B cell (primary cell): ENCODE measurements at regions not wholly inside any gene's neighbourhood (a gene's known extent, or its start where the extent isn't known, plus 50 kb on each side); places are given as distances from the start of the nearest gene placed in this dataset.

ENCODE experiments used
- EZH2 ChIP-seq: IDR thresholded peaks from 2 replicates; pipeline ENCODE4 v1.6.1; 2012; ENCODE audit warnings: borderline replicate concordance, low read depth, mild to moderate bottlenecking, moderate library complexity, low read length; ENCODE audit not compliant: insufficient read depth, poor library complexity, severe bottlenecking
- TF ChIP-seq, protein P1 (sequence below): fragments of 200-600 bp; IDR thresholded peaks from one replicate; pipeline ENCODE4 v1.8.0; 2022; ENCODE audit warnings: antibody characterized with exemption, mild to moderate bottlenecking

DNA sequence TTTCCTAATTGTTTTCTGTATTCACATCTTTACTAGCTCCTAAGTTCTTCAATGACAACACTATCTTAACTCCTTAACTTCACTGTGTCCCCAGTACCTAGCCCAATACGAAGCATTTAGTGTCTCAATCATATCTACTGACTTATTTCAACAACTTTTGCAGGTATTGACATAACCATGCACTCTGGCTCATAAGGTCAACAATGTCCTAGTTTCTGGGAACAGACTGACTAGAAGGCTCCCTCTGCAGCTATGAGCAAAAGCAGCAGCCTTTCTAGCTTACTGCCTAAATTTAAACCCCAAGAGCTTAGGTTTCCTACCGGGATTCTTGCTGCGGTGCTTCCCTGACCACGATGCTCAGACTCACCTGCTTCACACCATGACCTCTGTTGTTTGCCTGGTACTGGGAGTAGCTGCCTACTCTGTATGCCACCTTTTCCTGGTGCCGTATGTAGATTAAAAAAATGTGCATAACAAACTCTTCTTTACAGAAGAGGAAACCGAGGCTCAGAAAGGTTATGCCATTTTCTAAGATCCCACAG lies 767.7 kb downstream of the TUSC7 start:
- no peak for TF ChIP-seq EZH2
- TF ChIP-seq, protein P1, sequence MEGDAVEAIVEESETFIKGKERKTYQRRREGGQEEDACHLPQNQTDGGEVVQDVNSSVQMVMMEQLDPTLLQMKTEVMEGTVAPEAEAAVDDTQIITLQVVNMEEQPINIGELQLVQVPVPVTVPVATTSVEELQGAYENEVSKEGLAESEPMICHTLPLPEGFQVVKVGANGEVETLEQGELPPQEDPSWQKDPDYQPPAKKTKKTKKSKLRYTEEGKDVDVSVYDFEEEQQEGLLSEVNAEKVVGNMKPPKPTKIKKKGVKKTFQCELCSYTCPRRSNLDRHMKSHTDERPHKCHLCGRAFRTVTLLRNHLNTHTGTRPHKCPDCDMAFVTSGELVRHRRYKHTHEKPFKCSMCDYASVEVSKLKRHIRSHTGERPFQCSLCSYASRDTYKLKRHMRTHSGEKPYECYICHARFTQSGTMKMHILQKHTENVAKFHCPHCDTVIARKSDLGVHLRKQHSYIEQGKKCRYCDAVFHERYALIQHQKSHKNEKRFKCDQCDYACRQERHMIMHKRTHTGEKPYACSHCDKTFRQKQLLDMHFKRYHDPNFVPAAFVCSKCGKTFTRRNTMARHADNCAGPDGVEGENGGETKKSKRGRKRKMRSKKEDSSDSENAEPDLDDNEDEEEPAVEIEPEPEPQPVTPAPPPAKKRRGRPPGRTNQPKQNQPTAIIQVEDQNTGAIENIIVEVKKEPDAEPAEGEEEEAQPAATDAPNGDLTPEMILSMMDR = no peak
